Endothelial cell of umbilical vein (primary cell): ENCODE measurements at regions not wholly inside any gene's neighbourhood (a gene's known extent, or its start where the extent isn't known, plus 50 kb on each side); places are given as distances from the start of the nearest gene placed in this dataset.

Source experiments
- BruUV-seq: library from RNA; stranded (reverse); fragments of 400-500 nt; replicated peaks from 2 replicates; lab custom pipeline; 2021; lab: Mats Ljungman, UMichigan
- CTCF ChIA-PET: fragments of 300-600, 350-600 bp; sonication (Branson Sonifier 250); formaldehyde crosslinking; loops from one replicate; lab custom pipeline; 2021; ENCODE audit warnings: antibody characterized with exemption, inconsistent platforms; lab: Charles Lee
- POLR2A ChIA-PET: fragments of 300-600, 350-600 bp; sonication (Branson Sonifier 250); formaldehyde crosslinking; loops from one replicate; lab custom pipeline; 2021; ENCODE audit warnings: antibody characterized with exemption, inconsistent platforms; lab: Charles Lee
- DNase-seq: peaks from one replicate; pipeline ENCODE4 v3.0.0-alpha.2; 2011; ENCODE audit warnings: low read depth, low spot score
- FAIRE-seq: peaks from 2 replicates; lab custom pipeline; 2011; peaks lifted over from hg19 to GRCh38; lab: Jason Lieb, UNC
- H2AFZ ChIP-seq: 2 replicates; pipeline ENCODE4 v1.6.0; 2012; ENCODE audit warnings: low read depth, low read length, control low read depth, inconsistent platforms
- H3K27ac ChIP-seq: 2 replicates; pipeline ENCODE4 v1.5.1; 2011; ENCODE audit warnings: low read depth, mild to moderate bottlenecking, control low read depth, low read length, moderate library complexity; ENCODE audit not compliant: insufficient read depth
- H3K27me3 ChIP-seq, 2 experiments: 2 replicates each; pipeline versions ENCODE4 v1.6.0 to v1.6.1; 2011; ENCODE audit warnings: low read length in 2 of 2, mixed read lengths in 1 of 2; ENCODE audit not compliant: control insufficient read depth in 2 of 2, insufficient read depth in 2 of 2
- H3K36me3 ChIP-seq, 2 experiments: 2 replicates in 1 of 2; 3 replicates in 1 of 2; pipeline ENCODE4 v1.5.1; 2011; ENCODE audit warnings: low read length in 2 of 2, mild to moderate bottlenecking in 1 of 2, moderate library complexity in 1 of 2; ENCODE audit not compliant: control insufficient read depth in 2 of 2, insufficient read depth in 2 of 2; ENCODE audit errors: extremely low read depth in 1 of 2
- H3K4me1 ChIP-seq: 3 replicates; pipeline ENCODE4 v1.5.1; 2011; ENCODE audit warnings: mild to moderate bottlenecking, low read length; ENCODE audit not compliant: control insufficient read depth, insufficient read depth; ENCODE audit errors: extremely low read depth
- H3K4me2 ChIP-seq: 2 replicates; pipeline ENCODE4 v1.6.1; 2011; ENCODE audit warnings: low read length, control low read depth, mixed read lengths; ENCODE audit not compliant: insufficient read depth
- H3K4me3 ChIP-seq, 3 experiments: fragments of 200-600 bp in 1 of 3; sonication (generic), shearing (Covaris generic) in 1 of 3; replicated peaks in 1 of 3; 2 replicates each; pipeline ENCODE4 v1.5.1; 2011 to 2016; ENCODE audit warnings: control low read depth in 3 of 3, low read length in 3 of 3, mild to moderate bottlenecking in 2 of 3, inconsistent platforms in 1 of 3, low read depth in 1 of 3, moderate library complexity in 1 of 3; ENCODE audit not compliant: insufficient read depth in 1 of 3
- H3K79me2 ChIP-seq: 2 replicates; pipeline ENCODE4 v1.6.0; 2012; ENCODE audit warnings: low read length, inconsistent platforms; ENCODE audit not compliant: control insufficient read depth, insufficient read depth
- H3K9ac ChIP-seq: replicated peaks from 2 replicates; pipeline ENCODE3; 2011; ENCODE audit warnings: low read length, control low read depth; ENCODE audit not compliant: insufficient read depth; ENCODE audit errors: extremely low read depth
- H3K9me1 ChIP-seq: replicated peaks from 3 replicates; pipeline ENCODE4 v1.6.0; 2011; ENCODE audit warnings: mild to moderate bottlenecking, low read length; ENCODE audit not compliant: control insufficient read depth, insufficient read depth; ENCODE audit errors: extremely low read depth
- H3K9me3 ChIP-seq: replicated peaks from 2 replicates; pipeline ENCODE4 v1.5.1; 2012; ENCODE audit warnings: low read length, inconsistent platforms; ENCODE audit not compliant: control insufficient read depth, insufficient read depth
- H4K20me1 ChIP-seq: replicated peaks from 2 replicates; pipeline ENCODE3; 2011; ENCODE audit warnings: mild to moderate bottlenecking, low read length; ENCODE audit not compliant: control insufficient read depth, insufficient read depth; ENCODE audit errors: extremely low read depth
- EZH2 ChIP-seq: IDR thresholded peaks from 2 replicates; pipeline ENCODE4 v1.6.1; 2012; ENCODE audit warnings: borderline replicate concordance, low read depth, mild to moderate bottlenecking, moderate library complexity, low read length, inconsistent platforms; ENCODE audit not compliant: severe bottlenecking
- FOS ChIP-seq: IDR thresholded peaks from 2 replicates; pipeline ENCODE4 v1.6.1; 2011; ENCODE audit warnings: mild to moderate bottlenecking, low read length, moderate library complexity, borderline replicate concordance; ENCODE audit not compliant: insufficient read depth
- GATA2 ChIP-seq: IDR thresholded peaks from 2 replicates; pipeline ENCODE4 v1.7.0; 2011; ENCODE audit warnings: low read depth, mild to moderate bottlenecking, moderate library complexity, mixed read lengths, low read length; ENCODE audit not compliant: insufficient read length, insufficient read depth
- JUN ChIP-seq: IDR thresholded peaks from 2 replicates; pipeline ENCODE4 v1.6.1; 2011; ENCODE audit warnings: borderline replicate concordance, low read depth; ENCODE audit not compliant: insufficient read length, insufficient read depth
- MYC ChIP-seq: IDR thresholded peaks from one replicate; pipeline ENCODE4 v1.6.1; 2011; ENCODE audit warnings: mild to moderate bottlenecking, low read depth, low read length
- POLR2A ChIP-seq: IDR thresholded peaks from 2 replicates; pipeline ENCODE4 v1.6.1; 2012; ENCODE audit warnings: low read depth, mild to moderate bottlenecking, control low read depth, low read length
- POLR2AphosphoS5 ChIP-seq: IDR thresholded peaks from 2 replicates; pipeline ENCODE4 v1.6.1; 2012; ENCODE audit warnings: low read depth, mild to moderate bottlenecking, control low read depth, low read length, moderate library complexity; ENCODE audit not compliant: insufficient read depth
- dilution Hi-C: fragments of 300-500 bp; cut with MboI; formaldehyde crosslinking; loops from one replicate; pipeline ENCODE4 v1.15.0; 2019; ENCODE audit warnings: low sequenced_read_pairs; ENCODE audit not compliant: extremely low pct_ligation_motif_present
- intact Hi-C: fragments of 100-400 bp; cut with micrococcal nuclease; formaldehyde crosslinking; loops from one replicate; pipeline ENCODE4 v1.10.0; 2022
- TF ChIP-seq, protein P1 (sequence below): IDR thresholded peaks from 2 replicates; pipeline ENCODE4 v1.6.1; 2011; ENCODE audit not compliant: insufficient read depth, insufficient read length
- TF ChIP-seq, protein P2 (sequence below), 2 donors: IDR thresholded peaks; 1 replicate in 1 of 2; 2 replicates in 1 of 2; pipeline ENCODE4 v1.5.1; 2011; ENCODE audit warnings: low read length in 2 of 2, mild to moderate bottlenecking in 2 of 2, moderate library complexity in 2 of 2, control low read depth in 1 of 2, inconsistent platforms in 1 of 2, low read depth in 1 of 2; ENCODE audit not compliant: insufficient read depth in 1 of 2; ENCODE audit errors: extremely low read depth in 1 of 2

DNA sequence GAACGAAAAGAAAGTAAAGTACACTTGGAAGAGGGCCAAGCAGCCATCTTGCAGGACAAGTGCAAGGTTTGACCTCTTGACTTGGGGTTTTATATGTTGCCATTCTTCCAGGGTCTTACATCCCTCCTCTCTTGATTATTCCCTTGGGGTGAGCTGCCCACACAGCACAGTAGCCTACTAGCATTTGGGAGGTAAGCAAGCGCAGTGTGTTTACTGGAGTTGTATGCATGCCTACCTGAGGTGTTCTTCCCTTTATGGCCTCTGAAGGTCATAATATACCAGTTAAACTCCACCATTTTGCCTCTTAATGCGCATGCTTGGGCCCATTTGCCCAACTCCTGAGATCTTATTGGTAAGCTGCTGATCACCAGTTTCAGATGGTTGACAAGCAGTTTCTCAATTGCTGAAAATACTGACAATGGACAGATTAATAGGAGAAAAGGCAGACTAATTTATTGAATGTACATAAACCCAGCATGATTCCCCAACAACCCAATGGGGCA lies 173.8 kb upstream of the SLC30A5 start:
- dilution Hi-C loops: no loop called here
- Histone ChIP-seq H3K9ac (no peak overlapping the region), H3K79me2 (no peaks in the 10 kb centered on the region), H3K4me2 (no peak overlapping the region), H2AFZ (no peak overlapping the region), H3K4me3 (no peak overlapping the region), H3K27ac (no peak overlapping the region), H3K9me1 (no peaks in the 10 kb centered on the region), H3K36me3 (no peaks in the 10 kb centered on the region), H3K4me1 (no peaks in the 10 kb centered on the region), H3K9me3 (no peaks in the 10 kb centered on the region), H4K20me1 (no peaks in the 10 kb centered on the region), H3K27me3 (no peaks in the 10 kb centered on the region)
- no TSS peak for BruUV-seq
- ChIA-PET CTCF (no interaction called here), POLR2A (no interaction called here)
- DNase-seq: no peak
- TF ChIP-seq GATA2 (no peak), JUN (no peak), FOS (no peak), MYC (no peak), POLR2AphosphoS5 (no peak), EZH2 (no peak), POLR2A (no peak)
- TF ChIP-seq, protein P1, sequence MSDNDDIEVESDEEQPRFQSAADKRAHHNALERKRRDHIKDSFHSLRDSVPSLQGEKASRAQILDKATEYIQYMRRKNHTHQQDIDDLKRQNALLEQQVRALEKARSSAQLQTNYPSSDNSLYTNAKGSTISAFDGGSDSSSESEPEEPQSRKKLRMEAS: no peak
- TF ChIP-seq, protein P2, sequence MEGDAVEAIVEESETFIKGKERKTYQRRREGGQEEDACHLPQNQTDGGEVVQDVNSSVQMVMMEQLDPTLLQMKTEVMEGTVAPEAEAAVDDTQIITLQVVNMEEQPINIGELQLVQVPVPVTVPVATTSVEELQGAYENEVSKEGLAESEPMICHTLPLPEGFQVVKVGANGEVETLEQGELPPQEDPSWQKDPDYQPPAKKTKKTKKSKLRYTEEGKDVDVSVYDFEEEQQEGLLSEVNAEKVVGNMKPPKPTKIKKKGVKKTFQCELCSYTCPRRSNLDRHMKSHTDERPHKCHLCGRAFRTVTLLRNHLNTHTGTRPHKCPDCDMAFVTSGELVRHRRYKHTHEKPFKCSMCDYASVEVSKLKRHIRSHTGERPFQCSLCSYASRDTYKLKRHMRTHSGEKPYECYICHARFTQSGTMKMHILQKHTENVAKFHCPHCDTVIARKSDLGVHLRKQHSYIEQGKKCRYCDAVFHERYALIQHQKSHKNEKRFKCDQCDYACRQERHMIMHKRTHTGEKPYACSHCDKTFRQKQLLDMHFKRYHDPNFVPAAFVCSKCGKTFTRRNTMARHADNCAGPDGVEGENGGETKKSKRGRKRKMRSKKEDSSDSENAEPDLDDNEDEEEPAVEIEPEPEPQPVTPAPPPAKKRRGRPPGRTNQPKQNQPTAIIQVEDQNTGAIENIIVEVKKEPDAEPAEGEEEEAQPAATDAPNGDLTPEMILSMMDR (IDR thresholded peaks at IDR 0.05; ENCODE audit: extremely low read depth in 1 of 2, insufficient read depth in 1 of 2, low read depth in 1 of 2, low read length in 2 of 2): no peak
- FAIRE-seq: no peak
- intact Hi-C loops: no loop called here
